K562 (cell line): ENCODE measurements at regions not wholly inside any gene's neighbourhood (a gene's known extent, or its start where the extent isn't known, plus 50 kb on each side); places are given as distances from the start of the nearest gene placed in this dataset.

ENCODE experiments used
- ATAC-seq: fragments of 200-7000 bp; cut with Tn5 transposase; 3 replicates; pipeline ENCODE4 v1.9.1; 2020; ENCODE audit warnings: moderate library complexity
- BruUV-seq: library from RNA; stranded (reverse); fragments of 400-500 nt; replicated peaks from 2 replicates; lab custom pipeline; 2021; lab: Mats Ljungman, UMichigan
- CTCF ChIA-PET: fragments of 300-600 bp; formaldehyde crosslinking; extraction: SDS; loops from one replicate; lab custom pipeline; 2021; ENCODE audit warnings: low intra/inter-chr PET ratio; lab: Yijun Ruan, JAX
- POLR2A ChIA-PET: fragments of 300-600, 350-650 bp; sonication (Branson Sonifier 250); formaldehyde crosslinking; extraction: SDS; loops from one replicate; lab custom pipeline; 2021; ENCODE audit warnings: antibody characterized with exemption, inconsistent platforms; lab: Yijun Ruan, JAX
- DNase-seq, 4 experiments: peaks; one replicate each; pipeline versions ENCODE4 v3.0.0 to v3.0.0-alpha.2; 2011 to 2018; ENCODE audit warnings: low spot score in 3 of 4, mixed read lengths in 3 of 4; ENCODE audit errors: extremely low read depth in 1 of 4
- FAIRE-seq: peaks from 2 replicates; lab custom pipeline; 2011; peaks lifted over from hg19 to GRCh38; lab: Jason Lieb, UNC
- H2AFZ ChIP-seq: 2 replicates; pipeline ENCODE4 v1.6.0; 2011; ENCODE audit warnings: low read depth, low read length, control low read depth, inconsistent platforms
- H3K27ac ChIP-seq: fragments of 200-600 bp; 3 replicates; pipeline ENCODE4 v1.8.0; 2011; ENCODE audit warnings: low read depth, mild to moderate bottlenecking, control low read depth, inconsistent platforms, low read length, moderate library complexity, mixed read lengths; ENCODE audit errors: extremely low read depth
- H3K27me3 ChIP-seq, 2 experiments: fragments of 300-600 bp in 1 of 2; 2 replicates in 1 of 2; 3 replicates in 1 of 2; pipeline versions ENCODE4 v1.6.0 to v1.8.0; 2011; ENCODE audit warnings: inconsistent platforms in 2 of 2, low read length in 2 of 2, mild to moderate bottlenecking in 1 of 2, mixed read lengths in 1 of 2, moderate library complexity in 1 of 2; ENCODE audit not compliant: control insufficient read depth in 2 of 2, insufficient read depth in 2 of 2
- H3K36me3 ChIP-seq: fragments of 300-600 bp; 3 replicates; pipeline ENCODE4 v1.8.0; 2011; ENCODE audit warnings: mild to moderate bottlenecking, low read length, inconsistent platforms; ENCODE audit not compliant: control insufficient read depth, insufficient read depth
- H3K4me1 ChIP-seq, 2 experiments: fragments of 200-600 bp in 1 of 2; replicated peaks in 1 of 2; 2 replicates in 1 of 2; 3 replicates in 1 of 2; pipeline versions ENCODE4 v1.5.1 to v1.8.0; 2011; ENCODE audit warnings: inconsistent platforms in 2 of 2, low read length in 2 of 2, mild to moderate bottlenecking in 1 of 2, mixed read lengths in 1 of 2, moderate library complexity in 1 of 2; ENCODE audit not compliant: control insufficient read depth in 2 of 2, insufficient read depth in 2 of 2
- H3K4me2 ChIP-seq: 2 replicates; pipeline ENCODE4 v1.6.1; 2011; ENCODE audit warnings: low read length, control low read depth, inconsistent platforms, mixed read lengths; ENCODE audit not compliant: insufficient read depth
- H3K4me3 ChIP-seq: fragments of 200-600 bp; sonication (generic), shearing (Covaris generic); 2 replicates; pipeline ENCODE4 v1.5.1; 2016; ENCODE audit warnings: control low read depth, inconsistent platforms
- H3K79me2 ChIP-seq: fragments of 200-600 bp; 3 replicates; pipeline ENCODE4 v1.8.0; 2011; ENCODE audit warnings: low read length, inconsistent platforms; ENCODE audit not compliant: control insufficient read depth, insufficient read depth
- H3K9ac ChIP-seq, 2 experiments: 2 replicates each; pipeline versions ENCODE4 v1.6.0 to v1.6.1; 2011; ENCODE audit warnings: low read depth in 2 of 2, low read length in 2 of 2, control low read depth in 1 of 2, inconsistent platforms in 1 of 2, mild to moderate bottlenecking in 1 of 2, mixed read lengths in 1 of 2; ENCODE audit not compliant: insufficient read depth in 1 of 2
- H3K9me1 ChIP-seq: one replicate; pipeline ENCODE4 v1.6.0; 2011; ENCODE audit warnings: inconsistent platforms, mild to moderate bottlenecking, low read length, moderate library complexity; ENCODE audit not compliant: control insufficient read depth, insufficient read depth
- H3K9me3 ChIP-seq: replicated peaks from 2 replicates; pipeline ENCODE4 v1.5.1; 2011; ENCODE audit warnings: low read depth, low read length, inconsistent platforms; ENCODE audit not compliant: control insufficient read depth, insufficient read depth
- H4K20me1 ChIP-seq: replicated peaks from 2 replicates; pipeline ENCODE4 v1.6.1; 2011; ENCODE audit warnings: low read length, inconsistent platforms, mixed read lengths; ENCODE audit not compliant: control insufficient read depth, insufficient read depth
- ASH1L ChIP-seq: fragments of 450-650 bp; IDR thresholded peaks from 2 replicates; pipeline ENCODE4 v1.6.1; 2018; ENCODE audit warnings: borderline replicate concordance, mild to moderate bottlenecking, low read depth; ENCODE audit not compliant: partially characterized antibody
- ATF6 ChIP-seq: sonication (generic); formaldehyde crosslinking; IDR thresholded peaks from 2 replicates; pipeline ENCODE4 v1.4.0; 2020; ENCODE audit warnings: mild to moderate bottlenecking, missing genetic modification reagents
- CUX1 ChIP-seq: fragments of 200-800 bp; sonication (Bioruptor generic); IDR thresholded peaks from 2 replicates; pipeline ENCODE4 v1.6.1; 2016; ENCODE audit warnings: missing genetic modification characterization, missing compliant biosample characterization
- EP300 ChIP-seq: IDR thresholded peaks from 2 replicates; pipeline ENCODE4 v1.6.1; 2012; ENCODE audit warnings: low read length, improper control_type of control experiment
- ETV5 ChIP-seq: sonication (generic); formaldehyde crosslinking; IDR thresholded peaks from 2 replicates; pipeline ENCODE4 v1.4.0; 2020; ENCODE audit warnings: low read depth, mild to moderate bottlenecking, missing genetic modification reagents
- HDAC3 ChIP-seq: fragments of 450-650 bp; IDR thresholded peaks from 2 replicates; pipeline ENCODE4 v1.6.1; 2018; ENCODE audit warnings: borderline replicate concordance, mild to moderate bottlenecking, moderate library complexity; ENCODE audit not compliant: partially characterized antibody
- HMGN3 ChIP-seq: IDR thresholded peaks from 2 replicates; pipeline ENCODE4 v1.6.1; 2011; ENCODE audit warnings: borderline replicate concordance, low read depth, mild to moderate bottlenecking, mixed read lengths, low read length; ENCODE audit not compliant: insufficient read length; ENCODE audit errors: extremely low read depth
- JUNB ChIP-seq: fragments of 450-650 bp; formaldehyde crosslinking; conservative IDR thresholded peaks from 2 replicates; pipeline ENCODE4 v1.4.0; 2020; ENCODE audit warnings: mild to moderate bottlenecking
- POLR2AphosphoS5 ChIP-seq: IDR thresholded peaks from 2 replicates; pipeline ENCODE4 v1.6.1; 2011; ENCODE audit warnings: mild to moderate bottlenecking, low read depth, low read length, moderate library complexity; ENCODE audit not compliant: control insufficient read depth, insufficient read depth
- PTRF ChIP-seq: fragments of 450-650 bp; IDR thresholded peaks from 2 replicates; pipeline ENCODE4 v1.6.1; 2016; ENCODE audit warnings: mild to moderate bottlenecking, missing genetic modification characterization, missing compliant biosample characterization
- RFX1 ChIP-seq: fragments of 450-650 bp; IDR thresholded peaks from 2 replicates; pipeline ENCODE4 v1.6.1; 2016; ENCODE audit warnings: mild to moderate bottlenecking, moderate library complexity
- RNF2 ChIP-seq: sonication (generic); IDR thresholded peaks from 2 replicates; pipeline ENCODE4 v1.6.1; 2016
- SMARCB1 ChIP-seq: IDR thresholded peaks from 2 replicates; pipeline ENCODE4 v1.6.1; 2011; ENCODE audit warnings: improper control_type of control experiment, low read depth; ENCODE audit not compliant: insufficient read length
- TEAD4 ChIP-seq, 2 experiments: sonication (generic) in 1 of 2; formaldehyde crosslinking in 1 of 2; IDR thresholded peaks; 2 replicates each; pipeline versions ENCODE4 v1.6.1 to v1.8.0; 2012 to 2022; ENCODE audit warnings: borderline replicate concordance in 1 of 2, inconsistent platforms in 1 of 2, low read length in 1 of 2, mild to moderate bottlenecking in 1 of 2, missing genetic modification reagents in 1 of 2
- ZEB2 ChIP-seq: fragments of 450-650 bp; IDR thresholded peaks from 2 replicates; pipeline ENCODE4 v1.6.1; 2016
- ZNF253 ChIP-seq: fragments of 250-450 bp; sonication (Bioruptor Pico); conservative IDR thresholded peaks from 2 replicates; pipeline ENCODE4 v1.6.1; 2021; ENCODE audit warnings: mild to moderate bottlenecking
- ZNF436 ChIP-seq: fragments of 250-450, 450-650 bp; sonication (Bioruptor Pico); formaldehyde crosslinking; IDR thresholded peaks from 2 replicates; pipeline ENCODE4 v1.7.0; 2020; ENCODE audit warnings: mild to moderate bottlenecking
- WGBS: fragments of 100-300 bp; shearing (Covaris generic); methylation state at CpG from one replicate; pipeline ENCODE4 v1.1.6; 2016; ENCODE audit warnings: low coverage, mixed read lengths; ENCODE audit not compliant: insufficient coverage; ENCODE audit errors: missing lambda C conversion rate; 5-methylcytosine and 5-hydroxymethylcytosine counted together
- in situ Hi-C: fragments of 300-500 bp; cut with MboI; formaldehyde crosslinking; loops from 4 replicates; pipeline ENCODE4 v1.15.0; 2018; ENCODE audit warnings: inconsistent platforms, mixed read lengths
- intact Hi-C: fragments of 100-400 bp; cut with micrococcal nuclease; formaldehyde crosslinking; loops from 2 replicates; pipeline ENCODE4 v1.14.2; 2022

- TF ChIP-seq ZNF436: no peak
- TF ChIP-seq RFX1: no peak
- TF ChIP-seq ZNF253 (CRISPR knock-in tag): no peak
- no peak for TF ChIP-seq ZEB2
- TF ChIP-seq EP300: no peak
- TF ChIP-seq ATF6 (CRISPR knock-in tag): no peak
- no peak for TF ChIP-seq PTRF
- no peak for TF ChIP-seq ASH1L
- TF ChIP-seq HDAC3: no peak
Measured at GRCh38 chr2:19774805-19775176, 127.0 kb downstream of the TTC32 start (continued).

GRCh38 chr2:19772981-19773380, 128.8 kb downstream of the TTC32 start:
- no peak overlapping the region for H3K9ac ChIP-seq
- TF ChIP-seq POLR2AphosphoS5 (no peak), CUX1 (CRISPR knock-in tag) (no peak), ETV5 (CRISPR knock-in tag) (no peak), SMARCB1 (no peak), JUNB (no peak), TEAD4 (IDR thresholded peaks at IDR 0.05; ENCODE audit: low read length) (no peak), TEAD4 (CRISPR knock-in tag; IDR thresholded peaks at IDR 0.05; ENCODE audit: borderline replicate concordance) (no peak), RNF2 (no peak), HMGN3 (no peak), ZEB2 (no peak)

More at GRCh38 chr2:19772981-19773380, 128.8 kb downstream of the TTC32 start:
- intact Hi-C loops (no loop called here), in situ Hi-C loops (no loop called here)
- POLR2A ChIA-PET: interaction anchor here (1.0 kb wide), 1 partner anchor 8 kb away, joined by 5 read pairs; no protein-coding TSS in a partner anchor
- FAIRE-seq (no peak), ATAC-seq (no peak), DNase-seq (no peak)
- Histone ChIP-seq H3K4me2 (no peak overlapping the region), H4K20me1 (no peaks in the 10 kb centered on the region), H3K4me1 (no peaks in the 10 kb centered on the region), H3K4me3 (no peak overlapping the region), H3K27ac (no peak overlapping the region), H3K27me3 (peaks cover 2 to 8% of the 10 kb centered on the region in 2 experiments; a peak in 4 of 5 replicates), H3K79me2 (no peaks in the 10 kb centered on the region), H3K9me3 (no peaks in the 10 kb centered on the region), H2AFZ (no peak overlapping the region), H3K36me3 (no peaks in the 10 kb centered on the region), H3K9me1 (no peaks in the 10 kb centered on the region)
- CTCF ChIA-PET: no interaction called here
- no TSS peak for BruUV-seq
- 1% methylated on average over 4 of the region's 4 CpGs for WGBS
